ENCODE measurements at regions not wholly inside any gene's neighbourhood (a gene's known extent, or its start where the extent isn't known, plus 50 kb on each side); places are given as distances from the start of the nearest gene placed in this dataset.

GRCh38 chrX:9370893-9371292, 94.0 kb upstream of the TBL1X start:
- TF ChIP-seq CTCF (IDR thresholded peaks at IDR 0.05; ENCODE audit: low read depth, low read length) (no peak), EZH2phosphoT487 (IDR thresholded peaks at IDR 0.05; ENCODE audit: low read depth) (no peak)
